ENCODE measurements at regions not wholly inside any gene's neighbourhood (a gene's known extent, or its start where the extent isn't known, plus 50 kb on each side); places are given as distances from the start of the nearest gene placed in this dataset.
"Not testable (repeated sequence)": the region's sequence is repeated elsewhere in the genome, so short reads cannot be mapped to it uniquely, and the experiment has no call there.

DNA sequence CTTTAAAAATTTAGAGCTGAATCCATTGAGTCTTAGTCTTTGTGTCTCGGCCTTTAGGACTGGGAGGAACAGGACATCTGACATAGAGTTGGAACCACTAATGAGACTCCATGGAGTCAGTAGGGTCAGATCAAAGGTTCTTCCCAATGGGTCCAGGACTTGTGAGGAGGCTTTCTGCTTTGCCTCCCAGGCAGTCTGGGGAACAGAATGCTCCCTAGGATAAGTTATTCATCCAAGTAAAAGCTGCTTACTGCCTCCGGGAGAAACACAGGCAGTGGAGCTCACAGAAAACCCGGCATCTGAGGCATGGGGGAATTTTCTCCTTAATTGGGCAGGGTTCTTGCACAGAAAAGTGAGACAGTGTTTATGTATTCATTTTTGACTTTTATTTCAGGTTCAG, 216.4 kb downstream of the SEC23IP start:
- DNase-seq (ENCODE audit: low read depth in 3 of 3, low spot score in 2 of 3): no peak

DNA sequence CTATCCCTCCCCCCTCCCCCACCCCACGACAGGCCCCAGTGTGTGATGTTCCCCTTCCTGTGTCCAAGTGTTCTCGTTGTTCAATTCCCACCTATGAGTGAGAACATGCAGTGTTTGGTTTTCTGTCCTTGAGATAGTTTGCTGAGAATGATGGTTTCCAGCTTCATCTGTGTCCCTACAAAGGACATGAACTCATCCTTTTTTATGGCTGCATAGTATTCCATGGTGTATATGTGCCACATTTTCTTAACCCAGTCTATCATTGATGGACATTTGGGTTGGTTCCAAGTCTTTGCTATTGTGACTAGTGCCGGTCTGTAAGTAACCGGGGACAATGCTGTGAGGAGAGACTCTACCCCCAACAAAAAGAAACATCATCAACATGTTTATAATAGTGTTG, 217.2 kb downstream of the SEC23IP start:
- not testable (repeated sequence) for DNase-seq (ENCODE audit: low read depth in 3 of 3, low spot score in 2 of 3)

DNA sequence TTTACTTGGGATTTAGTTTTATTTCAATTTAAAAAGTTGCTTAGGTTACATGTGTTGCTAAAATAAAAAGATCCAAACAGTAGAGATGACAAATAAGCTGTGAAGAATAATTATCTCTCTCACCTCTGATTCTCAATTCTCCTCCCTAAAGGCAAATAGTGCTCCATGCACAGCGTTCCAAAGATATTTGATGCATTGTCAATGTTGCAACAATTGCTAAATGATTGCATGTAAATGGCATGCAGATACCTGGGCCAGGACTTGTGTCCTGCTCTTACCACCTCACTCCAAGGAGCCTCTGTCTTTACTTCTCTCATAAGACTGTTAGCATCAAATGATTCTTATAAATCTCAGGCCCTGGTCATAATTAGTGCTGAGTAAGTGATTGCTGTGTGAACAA, 217.7 kb downstream of the SEC23IP start:
- no peak for DNase-seq (ENCODE audit: low read depth in 3 of 3, low spot score in 2 of 3)

DNA sequence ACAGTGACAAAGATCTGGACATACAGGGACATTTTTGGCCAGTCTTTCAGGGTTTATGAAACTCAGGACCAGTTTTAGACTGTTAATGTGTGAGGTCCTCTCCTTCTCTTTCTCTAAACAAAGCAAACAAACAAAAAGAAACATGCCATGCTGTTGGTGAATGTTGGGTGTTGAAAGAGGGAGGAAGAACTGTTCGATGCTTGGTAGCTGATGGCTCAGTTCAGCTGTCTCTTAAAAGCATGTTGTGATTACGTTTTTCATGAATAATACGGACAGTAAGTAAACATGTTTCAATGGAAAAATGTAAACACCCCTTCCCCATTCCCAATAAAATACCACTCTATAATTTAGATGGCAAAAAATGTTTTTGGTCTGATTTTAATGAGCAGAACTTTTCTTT, 219.1 kb downstream of the SEC23IP start:
- DNase-seq (ENCODE audit: low read depth in 3 of 3, low spot score in 2 of 3): no peak

DNA sequence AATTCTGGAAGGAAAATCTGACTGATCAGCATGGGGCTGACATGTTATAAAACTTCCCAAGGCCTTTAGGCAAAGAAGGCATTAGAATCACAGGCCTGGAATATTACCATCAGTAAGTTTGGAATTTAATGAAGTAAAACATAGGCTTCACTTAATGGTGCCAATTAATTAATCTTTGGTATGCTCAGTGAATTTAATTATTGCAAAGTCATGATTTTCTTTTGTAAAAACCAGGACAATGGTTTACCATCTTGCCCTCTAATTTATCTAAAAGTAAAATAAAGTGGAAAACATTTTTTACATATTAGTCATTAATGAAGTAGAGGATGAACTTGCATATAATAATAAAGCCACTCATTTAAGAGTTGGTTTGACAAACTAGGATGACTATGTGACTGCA, 220.3 kb downstream of the SEC23IP start:
- DNase-seq (ENCODE audit: low read depth in 3 of 3, low spot score in 2 of 3): no peak

DNA sequence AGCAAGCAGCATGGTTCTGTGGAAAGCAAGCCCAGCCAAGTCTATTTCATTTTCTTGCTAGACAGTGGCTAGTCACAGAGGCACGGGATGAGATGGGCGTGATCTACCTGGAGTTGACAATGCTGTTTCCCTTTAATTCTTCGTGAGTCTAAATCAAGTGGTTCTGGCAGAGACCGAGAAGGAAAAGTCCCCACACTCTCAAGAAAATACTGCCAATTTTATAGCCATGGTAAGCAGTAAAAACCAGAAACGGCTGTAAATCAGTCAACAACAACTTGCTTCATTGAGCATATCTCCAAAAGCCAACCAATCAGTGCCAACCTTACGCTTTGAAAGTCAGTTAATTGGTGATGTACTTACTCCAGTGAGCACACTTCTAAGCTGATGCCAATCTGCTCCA, 223.4 kb downstream of the SEC23IP start:
- no peak for DNase-seq (ENCODE audit: low read depth in 3 of 3, low spot score in 2 of 3)

DNA sequence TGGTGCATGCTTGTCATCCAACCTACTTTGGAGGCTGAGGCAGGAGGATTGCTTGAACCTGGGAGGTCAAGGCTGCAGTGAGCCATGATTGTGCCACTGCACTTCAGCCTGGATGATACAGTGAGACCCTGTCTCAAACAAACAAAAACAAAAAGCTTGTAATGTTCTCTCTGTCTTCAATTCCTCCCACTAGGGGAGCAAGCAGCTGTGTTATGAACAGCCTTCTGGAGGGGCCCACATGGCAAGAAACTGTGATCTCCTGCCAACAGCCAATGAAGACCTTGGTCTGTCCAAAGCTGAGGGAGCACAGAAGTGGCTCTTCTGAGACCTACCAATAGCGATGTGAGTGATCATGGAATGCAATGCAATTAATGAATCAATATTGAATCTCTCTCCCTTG, 229.2 kb downstream of the SEC23IP start:
- no peak for DNase-seq (ENCODE audit: low read depth in 3 of 3, low spot score in 2 of 3)

DNA sequence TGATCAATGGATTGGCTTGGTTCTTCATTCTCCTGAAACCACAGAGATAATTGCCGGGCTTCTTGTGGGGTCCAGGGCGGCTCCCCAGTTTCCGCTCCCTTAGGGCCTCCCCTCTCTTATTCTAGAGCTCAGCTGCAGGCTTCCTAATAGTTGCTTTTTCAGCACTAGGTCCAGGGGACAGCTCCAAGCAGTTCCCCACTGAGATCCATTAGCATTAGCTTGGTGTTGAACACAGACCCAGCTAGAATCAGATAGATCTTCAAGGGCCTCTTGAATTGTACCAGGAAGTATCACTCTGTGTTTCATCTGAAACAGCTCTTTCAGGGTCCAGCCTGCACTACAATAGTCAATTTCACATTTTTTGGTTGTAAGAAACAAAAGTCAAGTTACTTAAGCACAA, 238.7 kb downstream of the SEC23IP start:
- DNase-seq (ENCODE audit: low read depth in 3 of 3, low spot score in 2 of 3): peak; percentile 49 to 59 (median 54)

DNA sequence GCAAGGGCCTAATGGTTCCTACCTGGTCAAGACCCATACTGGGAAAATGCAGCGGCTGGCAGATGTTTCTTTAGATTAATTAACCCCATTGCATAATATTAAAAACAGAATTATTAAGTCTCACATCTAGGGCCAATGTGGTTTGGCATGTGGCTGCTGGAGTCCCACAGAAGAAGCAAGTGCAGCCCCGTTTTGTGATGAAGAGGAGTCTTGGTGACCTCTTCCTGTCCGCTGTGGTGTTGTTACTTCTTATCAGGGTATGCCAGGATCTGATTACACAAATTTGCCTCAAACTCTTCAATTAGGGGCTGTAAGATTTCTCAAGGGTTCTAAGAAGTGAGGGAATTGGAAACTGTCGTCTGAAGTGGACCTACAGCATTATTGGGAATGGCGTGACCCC, 240.3 kb downstream of the SEC23IP start:
- DNase-seq (ENCODE audit: low read depth in 3 of 3, low spot score in 2 of 3): no peak

DNA sequence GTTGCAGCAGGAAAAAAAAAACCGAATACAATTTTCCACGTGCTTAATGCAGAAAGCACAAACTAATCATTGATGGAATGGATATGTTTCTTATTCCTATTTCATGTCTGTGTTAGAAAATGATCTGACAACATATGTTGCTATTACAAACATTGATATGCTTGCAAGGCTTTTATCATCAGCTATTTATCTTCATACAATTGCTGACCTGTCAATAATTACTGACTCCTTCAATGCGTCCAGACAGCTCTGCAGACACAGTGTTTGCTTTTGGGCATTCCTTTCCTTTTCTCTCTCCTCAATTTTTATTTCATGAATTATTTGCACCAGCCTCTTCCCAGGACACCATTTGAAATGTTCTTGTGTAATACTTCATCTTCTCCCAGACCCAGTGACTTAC, 246.2 kb downstream of the SEC23IP start:
- no peak for DNase-seq (ENCODE audit: low read depth in 3 of 3, low spot score in 2 of 3)

DNA sequence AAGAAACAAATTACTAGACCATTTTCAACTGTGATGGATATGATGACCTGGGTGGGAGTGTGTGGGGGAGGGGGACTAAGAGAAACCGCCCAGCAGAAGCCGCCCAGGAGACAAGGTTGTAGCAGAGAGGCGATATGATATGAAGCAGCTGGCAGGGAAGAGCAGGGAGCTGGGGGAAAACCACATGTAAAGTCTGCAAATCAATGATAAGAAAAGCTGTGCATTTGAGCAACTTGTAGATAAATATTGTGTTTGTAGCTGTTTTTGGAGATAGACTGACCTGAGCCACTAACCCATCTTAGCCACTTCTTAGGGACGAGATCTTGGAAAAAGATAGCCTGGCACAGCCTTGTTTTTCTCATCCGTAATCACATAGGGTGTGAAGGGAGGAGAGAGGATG, 252.6 kb downstream of the SEC23IP start:
- DNase-seq (ENCODE audit: low read depth in 3 of 3, low spot score in 2 of 3): no peak

DNA sequence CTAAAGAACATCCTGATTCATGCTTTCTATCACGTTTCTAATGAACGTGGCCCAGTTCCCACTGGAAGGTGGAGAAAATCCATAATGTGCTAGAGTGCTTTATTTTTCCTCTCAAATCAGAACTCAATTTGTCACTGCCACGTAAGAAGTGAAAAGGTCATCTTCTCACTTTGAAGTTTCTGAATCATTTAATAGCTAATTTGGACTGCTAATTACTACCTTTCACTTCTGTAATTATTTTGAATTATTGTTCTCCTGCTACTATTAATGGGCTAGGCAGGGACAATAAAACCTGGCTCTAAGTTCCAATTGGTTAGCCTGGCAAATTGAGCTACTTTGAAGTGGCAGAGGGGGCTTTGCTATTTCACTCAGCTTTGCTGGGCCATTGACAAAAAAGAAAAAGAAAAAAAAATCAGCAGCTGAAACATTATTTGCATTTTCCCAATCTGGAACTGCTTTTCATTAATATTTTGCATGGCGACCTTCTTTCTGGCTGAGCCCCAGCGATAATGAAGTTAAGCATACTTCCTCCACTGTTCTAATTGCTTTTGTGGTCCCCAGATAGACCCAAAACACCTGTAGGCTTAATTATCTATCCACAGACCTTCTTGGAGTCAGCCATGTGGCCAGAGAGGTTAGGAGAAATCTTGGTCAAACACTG, 264.2 kb downstream of the SEC23IP start:
- DNase-seq (ENCODE audit: low read depth in 3 of 3, low spot score in 2 of 3): no peak

DNA sequence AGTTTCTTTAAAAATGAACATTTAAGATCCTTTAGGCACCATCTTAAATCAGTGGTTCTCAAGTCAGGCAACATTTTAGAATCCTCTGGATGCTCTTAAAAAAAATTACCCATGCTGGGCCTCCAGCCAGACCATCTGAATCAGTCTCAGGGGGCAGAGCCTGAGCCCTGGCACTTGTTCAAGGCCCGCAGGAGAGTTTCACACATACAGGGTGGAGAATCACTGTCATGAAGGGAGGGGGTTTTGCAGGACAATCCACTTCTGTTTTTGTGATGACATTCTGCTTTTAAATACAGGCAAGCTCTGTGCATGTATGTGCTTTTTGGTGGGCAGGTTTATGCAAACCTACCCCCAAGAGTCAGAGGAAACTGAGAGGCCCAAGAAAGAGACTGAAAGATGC, 268.6 kb downstream of the SEC23IP start:
- DNase-seq (ENCODE audit: low read depth in 3 of 3, low spot score in 2 of 3): no peak

DNA sequence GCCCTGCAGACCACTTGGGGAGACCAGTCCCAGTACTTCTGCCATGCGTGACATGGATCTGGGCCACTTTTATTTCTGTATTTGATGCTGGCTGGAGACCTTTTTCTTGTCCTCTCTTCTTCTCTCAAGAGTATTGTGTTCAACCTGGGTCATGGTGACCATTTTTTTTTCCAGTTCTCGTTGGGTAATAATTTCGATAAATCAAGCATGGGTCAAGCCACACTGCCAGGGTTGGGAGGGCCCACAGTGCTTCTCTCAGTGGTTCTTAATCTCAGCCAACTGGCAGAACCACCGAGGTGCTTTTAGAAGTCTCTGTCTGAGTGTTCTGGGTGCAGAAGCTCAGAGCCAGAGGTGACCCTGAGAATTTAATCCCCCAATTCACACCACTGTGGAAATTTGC, 269.9 kb downstream of the SEC23IP start:
- DNase-seq (ENCODE audit: low read depth in 3 of 3, low spot score in 2 of 3): no peak

DNA sequence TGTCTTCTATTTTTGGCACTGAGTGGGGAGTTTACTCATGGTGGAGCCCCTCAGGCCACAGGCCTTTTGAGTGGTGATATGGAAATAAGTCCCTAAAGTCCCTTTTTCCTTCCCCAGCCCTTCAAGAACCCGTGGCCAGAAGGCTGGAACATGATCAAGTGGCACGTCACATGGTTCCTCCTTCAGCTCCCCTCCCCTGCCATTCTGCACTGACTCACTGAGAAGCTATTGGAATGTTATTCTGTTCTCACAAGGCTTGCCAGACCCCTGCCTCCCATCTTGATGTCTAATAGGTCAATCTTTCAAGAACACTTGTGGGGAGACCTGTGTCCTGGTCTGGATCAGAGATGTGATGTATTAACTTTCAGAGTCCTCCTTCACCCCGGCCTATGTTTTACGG, 279.8 kb downstream of the SEC23IP start:
- DNase-seq (ENCODE audit: low read depth in 3 of 3, low spot score in 2 of 3): no peak

DNA sequence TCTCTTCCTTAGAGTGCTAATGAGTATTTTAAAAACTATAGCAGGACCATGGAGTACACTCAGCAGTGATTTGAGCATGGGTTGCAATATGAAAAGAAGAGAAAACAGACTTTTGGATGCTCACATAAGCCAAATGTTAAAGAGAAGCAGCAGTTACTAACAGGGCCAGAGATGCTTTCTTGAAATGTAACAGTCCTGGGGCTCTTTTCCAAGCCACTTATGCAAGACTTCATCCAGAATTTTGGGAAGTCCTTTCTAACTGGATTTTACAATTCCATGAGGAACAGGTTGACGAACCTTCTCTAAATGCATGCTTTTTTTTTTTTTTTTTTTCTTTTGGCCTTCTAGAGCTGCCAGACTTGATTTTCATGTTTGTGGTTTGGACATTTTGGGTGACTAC, 282.0 kb downstream of the SEC23IP start:
- DNase-seq (ENCODE audit: low read depth in 3 of 3, low spot score in 2 of 3): no peak

DNA sequence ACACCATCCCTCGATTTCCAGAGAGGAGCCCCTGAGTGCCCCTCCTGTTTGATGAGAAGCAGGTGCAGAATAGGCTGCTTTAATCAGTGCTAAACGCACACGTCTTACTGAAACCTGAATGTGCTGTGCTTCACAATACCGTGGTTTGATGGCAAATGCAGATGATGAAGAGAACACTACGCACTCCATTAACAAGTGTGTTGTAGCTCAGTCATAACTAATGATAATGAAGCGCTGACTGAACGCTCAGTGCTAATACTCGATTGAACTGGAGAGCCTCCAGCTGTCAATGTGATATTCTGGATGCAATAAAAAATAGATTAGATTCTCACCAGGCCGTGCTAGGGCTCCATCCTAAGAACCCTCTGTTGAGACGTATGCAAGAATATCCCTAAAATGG, 279.7 kb upstream of the PLPP4 start:
- no peak for DNase-seq (ENCODE audit: low read depth in 3 of 3, low spot score in 2 of 3)

DNA sequence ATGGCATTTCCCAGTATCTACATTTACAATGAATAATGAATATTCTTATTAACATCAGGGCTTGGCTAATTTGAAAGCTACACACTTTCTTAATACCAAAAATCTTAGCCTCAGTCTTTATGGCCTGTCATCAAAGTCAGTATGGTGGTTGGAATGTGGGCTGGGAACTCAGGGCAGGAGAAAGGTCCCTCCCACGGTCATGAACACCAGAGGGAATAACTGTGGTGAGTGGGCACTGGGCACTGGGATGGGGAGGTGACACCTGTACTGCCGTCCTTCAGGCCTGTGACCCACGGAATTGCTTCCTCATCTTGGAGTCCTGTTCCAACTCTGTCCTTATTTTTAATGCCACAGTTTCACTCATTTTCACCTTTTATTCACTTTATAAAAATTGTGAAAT, 276.9 kb upstream of the PLPP4 start:
- no peak for DNase-seq (ENCODE audit: low read depth in 3 of 3, low spot score in 2 of 3)

DNA sequence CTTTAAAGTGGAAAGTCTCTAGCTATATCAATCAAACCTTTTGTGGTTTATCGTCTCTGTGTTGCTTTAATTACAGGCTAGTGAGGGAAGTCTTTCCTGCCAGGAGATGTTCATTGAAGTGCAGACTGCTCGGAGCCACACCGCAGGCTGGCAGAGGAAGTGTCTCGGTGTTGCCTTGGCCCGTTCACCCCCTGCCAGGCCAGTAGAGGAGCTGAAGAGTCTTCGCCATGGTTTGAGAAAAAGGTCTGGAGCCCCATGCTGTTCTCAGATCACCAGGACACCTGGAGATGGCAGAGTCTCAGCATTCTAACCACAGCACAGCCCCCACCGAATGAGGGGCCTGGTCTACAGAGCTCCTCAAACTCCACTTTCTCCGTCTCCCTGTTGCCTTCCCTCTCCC, 275.9 kb upstream of the PLPP4 start:
- DNase-seq (ENCODE audit: low read depth in 3 of 3, low spot score in 2 of 3): no peak

DNA sequence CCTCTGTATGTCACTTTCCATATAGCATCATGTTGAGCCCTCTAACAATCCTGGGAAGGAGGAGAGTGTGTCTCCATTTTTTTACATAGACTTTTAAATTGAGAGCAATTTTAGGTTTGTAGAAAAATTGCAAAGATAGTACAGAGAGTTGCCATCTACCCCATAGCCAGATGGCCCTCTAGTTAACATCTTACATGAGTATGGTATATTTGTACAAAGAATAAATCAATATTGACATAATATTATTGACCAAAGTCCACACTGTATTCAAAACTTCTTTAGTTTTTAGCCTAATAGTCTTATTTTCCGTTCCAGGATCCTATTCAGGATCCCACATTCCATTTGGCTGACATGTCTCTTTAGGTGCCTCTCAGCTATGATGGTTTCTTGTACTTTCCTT, 274.6 kb upstream of the PLPP4 start:
- no peak for DNase-seq (ENCODE audit: low read depth in 3 of 3, low spot score in 2 of 3)

DNA sequence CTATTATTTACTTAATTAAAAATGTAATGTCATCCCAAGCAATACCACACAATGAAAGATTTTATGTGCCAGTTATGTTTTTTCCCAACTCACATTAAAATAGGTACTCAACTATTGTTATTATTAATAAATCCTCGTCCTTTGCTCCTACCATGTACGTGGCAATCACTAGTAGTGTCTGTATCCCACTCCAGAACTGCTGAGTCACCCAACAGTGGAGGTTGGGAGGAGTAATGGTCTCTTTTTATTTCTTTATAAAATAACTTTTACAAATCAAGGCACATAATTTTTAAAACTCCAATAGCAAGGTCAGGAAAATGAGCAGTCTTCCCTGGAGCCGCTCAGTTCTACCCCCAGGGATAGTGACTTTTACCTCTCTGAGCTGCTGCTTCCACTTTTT, 273.5 kb upstream of the PLPP4 start:
- DNase-seq (ENCODE audit: low read depth in 3 of 3, low spot score in 2 of 3): no peak

DNA sequence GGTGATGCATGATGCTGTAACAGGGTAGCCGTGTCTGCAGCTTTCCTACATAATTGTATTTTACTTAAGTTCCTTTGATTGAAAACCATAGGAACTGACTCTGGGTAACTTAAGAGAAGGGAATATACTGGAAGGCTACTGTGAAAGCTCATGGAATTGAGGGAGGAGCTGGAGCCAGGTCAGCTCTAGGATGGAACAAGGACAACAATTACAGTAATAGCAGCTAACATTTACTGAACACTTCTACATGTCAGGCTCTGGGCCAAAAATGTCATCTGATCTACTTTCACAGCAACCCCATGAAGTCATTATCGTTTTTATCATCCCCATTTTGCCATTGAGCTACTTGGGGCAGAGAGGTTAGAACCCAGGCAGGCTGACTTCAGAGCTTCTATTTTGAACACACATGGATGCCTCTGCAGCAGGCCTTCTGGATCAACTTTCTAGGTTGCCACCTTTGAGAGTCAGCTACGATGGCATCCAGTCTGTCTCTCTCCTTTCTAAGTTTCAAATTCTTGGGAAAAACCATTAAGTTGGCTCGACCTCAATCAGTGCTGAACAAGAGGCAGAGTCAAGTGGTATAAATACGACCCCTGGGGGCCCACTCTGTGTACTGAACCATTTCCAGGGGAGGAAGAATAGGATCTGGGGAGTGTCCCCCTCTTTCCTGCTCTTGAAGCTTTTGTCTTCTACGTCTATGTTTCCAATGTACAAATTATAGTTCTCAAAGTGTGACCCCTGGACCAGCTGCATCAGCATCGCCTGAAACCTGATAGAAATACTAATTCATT, 272.3 kb upstream of the PLPP4 start:
- no peak for DNase-seq (ENCODE audit: low read depth in 3 of 3, low spot score in 2 of 3)

DNA sequence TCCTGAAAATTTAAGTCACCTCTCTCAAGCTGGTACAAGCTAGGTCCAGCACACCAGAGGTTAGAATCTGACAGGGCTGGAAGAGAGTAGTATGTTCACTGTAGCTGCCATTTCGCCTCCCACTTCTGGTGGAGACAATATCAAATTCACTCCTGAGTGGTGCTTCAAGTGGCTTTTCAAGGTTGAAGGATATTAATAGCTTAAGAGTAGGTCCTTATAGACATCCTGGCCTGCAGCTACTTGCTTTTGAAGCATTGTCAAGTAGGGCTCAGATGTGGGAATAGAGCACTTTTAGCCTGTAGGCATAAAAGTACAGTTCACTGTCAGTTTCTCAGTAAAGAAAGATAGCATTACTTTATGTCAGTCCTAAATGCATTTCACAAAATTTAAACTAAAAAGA, 270.5 kb upstream of the PLPP4 start:
- DNase-seq (ENCODE audit: low read depth in 3 of 3, low spot score in 2 of 3): no peak

Data from right renal cortex interstitium (tissue), 3 donors.